GM21737 (cell line): ENCODE measurements at regions not wholly inside any gene's neighbourhood (a gene's known extent, or its start where the extent isn't known, plus 50 kb on each side); places are given as distances from the start of the nearest gene placed in this dataset.
"Not testable (repeated sequence)": the region's sequence is repeated elsewhere in the genome, so short reads cannot be mapped to it uniquely, and the experiment has no call there.

Experiments used
- ATAC-seq: cut with Tn5 transposase; IDR thresholded peaks from one replicate; pipeline ENCODE4 v1.9.1; 2021; ENCODE audit warnings: mild to moderate bottlenecking, moderate library complexity; ENCODE audit not compliant: unreplicated experiment

DNA sequence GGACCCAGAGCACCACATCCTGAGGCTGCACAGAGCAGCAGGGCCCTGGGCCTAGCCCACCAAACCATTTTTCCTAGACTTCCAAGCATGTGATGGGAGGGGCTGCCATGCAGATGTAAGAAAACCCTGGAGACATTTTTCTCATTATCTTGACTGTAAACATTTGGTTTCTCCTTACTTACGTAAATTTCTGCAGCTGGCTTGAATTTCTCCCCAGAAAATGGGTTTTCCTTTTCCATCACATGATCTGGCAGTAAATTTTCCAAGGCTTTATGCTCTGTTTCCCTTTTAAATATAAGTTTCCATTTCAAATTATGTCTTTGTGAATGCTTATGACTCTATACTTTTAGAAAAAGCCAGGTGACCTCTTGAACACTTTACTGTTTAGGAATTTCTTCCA, 945.9 kb upstream of the NDST4 start:
- no peak for ATAC-seq

DNA sequence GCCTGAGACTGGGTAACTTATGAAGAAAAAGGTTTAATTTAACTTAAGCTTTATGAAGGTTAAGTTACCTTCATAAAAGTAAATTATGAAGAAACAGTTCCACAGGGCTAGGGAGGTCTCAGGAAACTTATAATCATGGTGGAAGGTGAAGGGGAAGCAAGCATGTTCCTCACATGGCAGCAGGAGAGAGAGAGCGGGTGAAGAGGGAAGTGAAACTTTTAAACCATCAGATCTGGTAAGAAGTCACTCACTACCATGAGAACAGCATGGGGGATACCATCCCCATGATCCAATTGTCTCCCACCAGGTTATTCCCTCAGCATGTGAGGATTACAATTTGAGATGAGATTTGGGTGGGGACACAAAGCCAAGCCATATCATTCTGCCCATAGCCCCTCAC, 944.7 kb upstream of the NDST4 start:
- no peak for ATAC-seq

DNA sequence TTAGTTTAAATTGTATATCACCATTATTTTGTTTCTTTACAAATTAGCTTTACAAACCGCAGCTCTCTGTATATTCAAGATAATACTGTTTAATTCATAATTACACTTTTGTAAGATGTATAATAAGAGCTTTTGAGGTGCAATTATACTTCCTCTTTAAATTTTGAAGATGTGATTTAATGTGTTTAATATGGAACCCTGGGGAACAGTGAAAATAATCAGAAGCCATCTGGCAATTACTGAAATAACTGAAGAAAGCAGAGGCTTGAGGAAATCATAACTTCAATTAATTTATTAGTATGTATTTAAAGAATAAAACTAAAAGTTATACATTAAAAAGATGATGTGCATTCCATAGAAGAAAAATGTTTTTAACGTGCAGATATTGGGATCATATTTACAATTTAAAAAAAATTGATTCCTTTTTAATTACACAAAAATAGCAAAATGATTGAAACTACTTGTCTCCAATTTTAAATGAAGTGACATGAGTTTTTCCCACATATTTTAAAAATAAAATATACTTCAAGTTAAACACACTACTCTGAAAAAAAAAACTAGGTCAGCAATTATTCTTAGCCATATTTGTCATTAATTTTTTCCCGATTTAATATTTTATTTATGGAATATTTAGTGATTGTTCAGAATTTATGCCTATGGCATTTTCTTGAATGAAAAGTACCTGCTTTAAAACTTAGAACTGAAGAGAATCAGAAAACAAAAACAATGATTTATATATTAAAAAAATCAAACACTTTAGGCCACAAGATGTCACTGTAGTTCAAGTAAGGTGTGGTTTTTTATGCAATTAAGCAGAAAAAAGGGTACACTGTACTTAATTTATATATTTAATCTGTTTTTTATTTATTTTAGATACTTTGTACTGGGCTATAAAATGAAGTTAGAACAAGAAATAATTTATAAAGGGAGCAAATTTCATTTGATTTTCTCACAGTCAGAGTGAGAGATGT, 942.7 kb upstream of the NDST4 start:
- ATAC-seq = no peak

DNA sequence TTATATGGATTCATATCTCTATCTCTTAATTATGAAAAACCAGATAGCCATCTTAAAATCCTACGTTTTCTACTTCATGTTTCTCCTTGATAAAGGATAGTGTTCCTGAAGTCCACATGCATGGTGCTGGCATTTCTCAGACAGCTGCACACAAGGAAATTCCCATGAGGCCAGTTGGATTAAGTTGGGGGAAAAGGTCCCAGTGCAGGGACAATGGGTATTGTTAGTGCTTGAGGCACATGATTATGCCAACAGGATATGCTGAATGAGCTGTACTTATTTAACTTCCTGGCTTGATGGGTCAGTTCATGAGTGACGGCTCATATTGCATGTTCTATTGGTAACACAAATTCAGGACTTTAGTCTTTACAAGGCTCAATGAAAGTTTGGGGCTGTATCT, 913.9 kb upstream of the NDST4 start:
- no peak for ATAC-seq

DNA sequence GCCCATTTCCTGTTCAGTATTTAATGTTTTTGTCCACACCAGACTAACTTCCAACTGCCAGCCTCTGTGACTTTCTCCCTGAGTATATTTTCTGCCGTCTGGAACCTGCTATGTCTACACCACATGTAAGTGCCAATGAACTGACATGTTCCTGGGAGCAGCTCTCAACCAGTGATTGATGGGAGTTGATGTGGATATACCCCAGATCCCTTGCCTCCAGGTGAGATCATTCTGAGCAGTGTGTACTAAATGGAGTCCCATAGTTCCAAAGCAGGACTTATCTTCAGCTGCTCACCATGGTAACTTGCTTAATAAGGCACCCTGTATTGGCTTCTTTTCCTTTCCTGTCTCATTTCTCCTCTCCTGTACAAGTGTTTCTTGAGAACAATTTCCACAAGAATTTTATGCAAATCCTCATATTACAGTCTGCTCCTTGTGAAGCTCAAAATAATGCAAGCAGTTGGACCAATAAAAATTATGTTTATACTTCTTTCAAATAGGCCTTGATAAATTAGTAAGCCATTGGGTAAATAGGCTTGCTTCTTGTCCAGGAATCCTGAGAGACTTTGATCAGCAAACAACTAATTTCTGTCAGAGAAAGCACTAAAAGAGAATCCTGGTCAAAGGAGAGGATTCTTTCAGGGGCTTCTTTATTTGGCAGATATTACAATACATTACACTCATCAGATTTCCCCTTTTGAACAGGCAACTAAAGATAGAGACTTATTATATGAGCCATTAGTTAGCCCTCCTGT, 911.7 kb upstream of the NDST4 start:
- no peak for ATAC-seq

DNA sequence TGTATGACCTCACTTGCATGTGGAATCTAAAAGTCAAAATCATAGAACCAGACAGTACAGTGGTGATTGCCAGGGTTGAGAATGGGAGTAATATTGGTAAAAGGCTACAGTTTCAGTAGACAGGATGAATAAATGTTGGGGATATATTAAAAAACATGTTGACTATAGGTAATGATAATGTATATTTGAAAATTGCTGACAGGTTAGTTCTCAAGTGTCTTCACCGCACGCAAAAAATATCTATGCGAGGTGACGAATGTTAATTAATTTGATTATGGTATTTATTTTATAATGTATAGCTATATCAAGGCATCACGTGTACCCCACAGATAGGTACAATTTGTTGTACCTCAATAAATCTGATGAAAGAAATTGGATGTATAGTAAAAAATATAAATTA, 909.6 kb upstream of the NDST4 start:
- ATAC-seq = no peak

DNA sequence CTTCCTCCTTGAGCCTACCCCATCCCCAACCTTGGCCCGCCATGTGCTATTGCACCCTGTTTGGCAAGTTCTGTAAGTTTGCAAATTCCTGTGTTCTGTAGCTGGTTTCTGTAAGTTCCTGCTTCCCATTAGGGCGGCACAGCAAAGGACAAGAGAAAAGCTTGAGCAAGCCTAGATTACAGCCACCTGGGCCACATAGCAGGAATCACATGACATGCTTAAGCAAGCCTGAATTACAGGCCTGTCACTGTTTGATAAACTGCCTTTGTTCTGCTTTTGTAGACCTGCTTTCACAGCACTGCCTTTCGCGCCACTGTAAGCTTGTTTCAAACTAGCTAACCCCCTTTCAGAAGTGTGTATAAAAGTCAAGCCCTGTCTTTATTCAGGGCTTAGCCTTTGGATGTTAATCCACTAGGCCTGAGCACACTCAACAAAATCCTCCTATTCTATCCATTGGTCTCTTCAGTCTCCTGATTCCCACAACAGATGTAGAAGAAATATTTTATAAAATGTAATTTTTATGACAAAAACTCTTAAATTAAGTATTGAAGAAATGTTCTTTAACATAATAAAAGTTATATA, 906.8 kb upstream of the NDST4 start:
- no peak for ATAC-seq

DNA sequence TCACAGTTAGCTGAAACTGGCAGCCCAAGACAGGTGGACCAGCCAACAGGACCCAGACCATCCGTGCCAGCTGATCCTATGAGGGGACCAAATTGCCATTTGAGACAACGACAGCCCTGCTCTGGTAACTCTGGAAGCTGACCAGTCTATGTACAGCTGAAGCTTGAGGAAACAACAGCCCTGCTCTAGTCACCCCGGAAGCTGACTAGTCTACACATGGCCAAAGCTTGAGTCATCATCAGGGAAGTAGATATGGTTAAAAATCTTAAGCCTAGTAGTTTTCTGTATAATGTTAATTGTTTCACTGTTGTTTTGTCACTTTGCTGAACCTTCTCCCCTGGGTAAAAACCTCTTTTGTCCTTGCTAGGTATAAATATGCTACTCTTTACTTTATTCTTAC, 905.4 kb upstream of the NDST4 start:
- ATAC-seq = no peak

DNA sequence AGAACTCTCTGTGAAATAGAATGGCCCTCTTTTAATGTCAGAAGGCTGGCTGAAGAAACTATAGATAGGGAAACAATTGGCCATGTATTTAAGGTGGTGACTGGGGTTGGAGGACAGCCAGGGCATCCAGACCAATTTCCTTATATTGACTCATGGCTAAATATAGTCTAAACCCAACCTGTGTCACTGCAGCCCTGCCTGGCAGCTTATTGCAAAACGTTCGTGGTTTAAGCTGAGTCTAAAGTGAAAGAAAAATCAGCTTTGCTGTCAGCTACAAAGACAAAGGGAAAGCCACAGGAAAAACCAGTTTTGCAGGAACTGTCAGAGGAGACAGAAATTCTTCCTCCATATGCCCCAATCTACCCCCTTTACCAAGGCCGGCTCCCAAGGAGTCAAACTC, 902.8 kb upstream of the NDST4 start:
- no peak for ATAC-seq

DNA sequence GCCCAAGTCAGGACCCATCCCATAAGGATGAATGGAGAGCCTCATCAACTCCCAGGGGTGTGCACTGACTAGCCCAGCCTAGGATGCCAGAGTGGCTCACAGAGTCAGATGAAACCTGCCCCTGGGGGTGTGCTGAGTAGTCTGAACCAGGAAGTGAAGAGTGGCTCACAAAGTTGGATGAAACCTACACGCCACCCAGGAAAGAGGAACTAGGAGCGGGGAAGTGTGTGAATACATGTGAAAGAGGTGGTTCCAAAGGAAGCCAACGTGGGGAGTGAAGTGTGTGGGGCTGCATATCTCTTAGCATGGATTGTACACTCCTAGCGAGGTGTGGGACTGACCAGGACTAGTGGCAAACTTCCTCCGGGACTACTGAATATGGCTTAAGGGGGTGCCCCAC, 902.1 kb upstream of the NDST4 start:
- ATAC-seq = no peak

DNA sequence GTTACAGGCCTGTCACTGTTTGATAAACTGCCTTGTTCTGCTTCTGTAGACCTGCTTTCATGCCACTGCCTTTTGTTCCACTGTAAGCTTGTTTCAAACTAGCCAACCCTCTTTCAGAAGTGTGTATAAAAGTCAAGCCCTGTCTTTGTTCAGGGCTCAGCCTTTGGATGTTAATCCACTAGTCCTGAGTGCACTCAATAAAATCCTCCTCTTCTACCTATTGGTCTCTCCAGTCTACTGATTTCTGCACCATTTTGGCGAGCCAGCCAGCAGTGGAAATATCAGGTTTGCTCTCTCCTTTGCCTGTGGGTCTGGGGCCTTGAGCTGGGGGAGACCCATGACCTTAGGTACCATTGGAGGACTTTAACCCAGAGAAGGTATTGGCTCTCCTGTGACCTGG, 901.6 kb upstream of the NDST4 start:
- no peak for ATAC-seq

DNA sequence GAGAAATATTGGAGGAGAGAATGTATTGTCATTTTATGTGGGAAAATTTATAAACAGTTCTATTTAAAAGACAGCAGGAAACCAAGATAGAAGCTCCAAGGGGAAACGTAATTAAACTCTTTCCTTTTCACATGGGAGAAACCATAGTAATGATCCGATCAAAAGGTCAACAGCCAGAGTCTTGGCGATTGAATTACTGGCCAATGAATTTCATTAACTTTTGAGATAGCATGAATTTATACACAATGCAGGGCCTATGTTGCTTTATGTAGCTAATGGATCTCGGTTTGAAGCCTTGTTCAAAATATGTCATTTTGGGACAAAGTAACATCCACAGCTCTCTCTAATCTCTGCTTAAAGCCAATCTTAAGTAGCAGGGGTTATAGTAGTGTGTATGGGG, 897.5 kb upstream of the NDST4 start:
- ATAC-seq = no peak

DNA sequence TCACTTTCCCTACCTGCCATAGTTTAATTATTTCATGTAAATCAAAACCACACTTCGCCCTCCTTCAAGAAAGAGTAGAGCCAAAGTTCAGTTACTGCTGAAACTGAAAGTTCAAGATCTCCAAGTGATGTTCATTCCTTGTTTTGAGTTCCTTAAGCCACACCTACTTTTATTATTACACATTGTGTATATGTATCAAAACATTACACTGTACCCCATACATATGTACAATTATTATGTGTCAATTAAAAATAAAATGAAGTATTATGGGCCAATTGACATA, 892.3 kb upstream of the NDST4 start:
- ATAC-seq = no peak

DNA sequence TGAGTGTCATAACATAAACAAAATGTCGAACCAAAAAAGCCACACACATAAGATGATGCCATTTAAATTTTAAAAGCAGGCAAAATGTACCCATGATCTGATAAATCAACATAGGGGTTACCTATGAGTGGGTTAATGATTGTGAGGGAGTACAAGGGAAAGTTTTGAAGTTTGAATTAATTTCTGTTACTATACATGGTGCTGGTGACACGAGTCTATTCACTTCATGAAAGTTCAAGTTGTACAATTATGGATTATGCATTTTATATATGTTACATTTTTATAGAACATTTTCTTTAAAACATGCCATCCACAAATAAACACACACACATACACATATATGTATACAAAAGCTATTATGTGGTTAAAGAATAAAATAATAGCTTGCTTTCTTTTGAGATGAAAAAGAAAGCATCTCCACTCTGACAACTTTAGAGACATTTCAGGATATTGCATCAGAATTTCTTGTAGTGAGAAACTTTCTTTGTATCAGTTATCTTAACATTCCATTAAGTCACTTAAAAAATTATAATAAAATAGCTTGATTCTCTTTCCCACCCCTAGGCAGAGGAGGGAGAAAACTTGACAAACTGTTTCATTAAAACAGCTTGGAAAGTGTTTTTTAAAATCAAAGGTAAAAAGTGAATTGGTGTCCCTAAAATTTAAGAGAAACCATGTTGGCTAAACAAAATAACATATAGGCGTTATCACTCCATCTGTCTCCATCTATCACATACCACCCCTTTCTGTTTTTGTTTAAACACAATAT, 891.8 kb upstream of the NDST4 start:
- ATAC-seq = no peak

DNA sequence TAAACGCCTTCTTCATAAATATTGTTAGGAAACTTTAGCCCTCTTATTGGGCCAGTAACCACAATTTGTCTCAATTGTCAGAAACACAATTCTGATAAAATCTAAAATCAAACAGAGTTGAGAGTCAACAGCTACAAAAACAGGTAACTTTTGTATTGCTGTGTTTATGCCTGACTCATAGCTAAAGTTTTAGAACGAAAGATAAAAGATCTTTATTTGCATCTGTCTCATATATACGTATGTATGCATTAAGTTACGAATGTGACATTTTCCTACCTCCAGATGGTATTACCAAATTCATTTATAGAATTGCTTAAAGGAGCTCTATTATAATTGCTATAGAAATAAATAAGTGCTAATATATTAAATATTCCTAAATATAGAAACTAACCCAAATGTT, 887.9 kb upstream of the NDST4 start:
- ATAC-seq = no peak

DNA sequence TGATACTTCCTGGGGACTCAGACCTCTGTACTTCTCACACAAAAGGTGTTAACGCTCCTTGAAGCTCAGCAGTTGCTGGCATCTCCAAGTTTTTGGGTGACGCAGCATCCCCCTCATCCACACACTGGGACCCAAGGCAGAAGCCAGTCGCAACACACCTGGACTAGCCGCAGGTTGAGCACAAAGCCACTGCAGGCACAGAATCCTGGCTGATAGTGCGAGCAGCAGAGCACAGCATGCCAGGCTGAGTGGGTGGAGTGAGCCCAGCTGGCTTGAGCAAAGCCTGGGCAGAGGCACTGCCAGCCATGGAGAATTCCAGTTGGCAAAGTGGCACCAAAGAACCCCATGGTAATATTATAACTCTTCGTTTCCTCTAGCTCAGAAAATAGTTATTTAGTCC, 873.2 kb upstream of the NDST4 start:
- no peak for ATAC-seq

DNA sequence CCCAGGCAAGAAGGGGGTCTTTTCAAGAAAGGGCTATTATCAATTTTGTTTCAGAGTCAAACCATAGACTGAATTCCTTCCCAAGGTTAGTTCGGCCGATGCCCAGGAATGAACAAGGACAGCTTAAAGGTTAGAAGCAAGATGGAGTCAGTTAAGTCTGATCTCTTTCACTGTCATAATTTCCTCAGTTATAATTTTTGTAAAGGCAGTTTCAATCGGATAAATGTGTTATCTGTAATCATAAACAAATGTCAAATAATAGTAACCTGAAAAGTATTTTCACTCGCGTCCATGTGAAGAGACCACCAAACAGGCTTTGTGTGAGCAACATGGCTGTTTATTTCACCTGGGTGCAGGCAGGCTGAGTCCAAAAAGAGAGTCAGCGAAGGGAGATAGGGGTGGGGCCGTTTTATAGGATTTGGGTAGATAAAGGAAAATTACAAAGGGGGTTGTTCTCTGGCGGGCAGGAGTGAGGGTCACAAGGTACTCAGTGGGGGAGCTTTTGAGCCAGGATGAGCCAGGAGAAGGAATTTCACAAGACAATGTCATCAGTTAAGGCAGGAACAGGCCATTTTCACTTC, 862.1 kb upstream of the NDST4 start:
- not testable (repeated sequence) for ATAC-seq

DNA sequence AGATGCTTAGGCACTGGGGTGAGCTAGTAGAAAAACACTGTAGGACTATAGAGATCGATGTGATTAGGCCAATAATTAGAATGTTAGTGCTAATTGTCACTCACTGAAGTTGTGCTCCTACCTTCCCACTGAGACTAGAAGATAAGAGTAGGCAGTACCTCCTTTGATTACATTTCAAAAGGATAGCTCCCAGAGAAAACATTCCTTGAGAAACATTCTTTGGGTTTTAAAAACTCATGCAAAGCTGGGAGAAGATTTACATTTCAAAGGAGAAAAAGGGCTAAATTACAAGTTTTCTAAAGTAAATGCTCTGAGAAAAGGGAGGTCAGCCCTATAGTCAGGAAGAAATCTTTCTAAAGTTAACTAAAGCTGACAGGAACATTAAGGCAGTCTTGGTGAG, 860.3 kb upstream of the NDST4 start:
- ATAC-seq = no peak

DNA sequence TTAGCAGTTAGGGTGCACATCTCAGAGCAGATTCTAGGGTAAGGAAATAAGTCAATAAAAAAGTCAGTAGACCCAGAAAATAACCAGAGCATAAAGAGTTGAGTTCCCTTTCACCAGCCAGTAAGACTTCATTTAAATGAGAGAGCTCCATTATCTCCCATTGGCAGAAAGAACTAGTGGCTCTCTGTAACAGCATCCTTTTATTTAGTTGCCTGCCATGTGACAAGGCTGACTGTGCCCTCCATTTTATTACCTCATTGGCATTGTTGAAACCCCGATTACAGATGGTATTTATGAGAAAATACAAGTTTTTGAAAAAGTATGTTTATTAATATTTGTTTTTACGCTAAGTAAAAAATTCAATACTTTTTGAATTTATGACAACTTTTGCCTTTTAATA, 859.5 kb upstream of the NDST4 start:
- no peak for ATAC-seq

DNA sequence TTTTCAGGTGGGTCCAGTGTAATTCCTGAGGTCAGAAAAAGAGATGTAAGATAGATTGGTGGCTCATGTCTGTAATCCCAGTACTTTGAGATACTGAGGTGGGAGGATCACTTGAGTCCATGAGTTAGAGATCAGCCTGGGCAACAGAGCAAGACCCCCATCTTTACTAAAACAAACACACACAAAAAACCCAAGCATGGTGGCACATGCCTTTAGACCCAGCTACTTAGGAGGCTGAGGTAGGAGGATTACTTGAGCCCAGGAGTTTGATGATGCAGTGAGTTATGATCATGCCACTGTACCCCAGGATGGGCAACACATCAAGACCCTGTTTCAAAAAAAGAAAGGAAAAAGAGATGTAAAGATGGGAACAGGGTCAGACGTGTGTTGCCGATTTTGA, 857.4 kb upstream of the NDST4 start:
- no peak for ATAC-seq

DNA sequence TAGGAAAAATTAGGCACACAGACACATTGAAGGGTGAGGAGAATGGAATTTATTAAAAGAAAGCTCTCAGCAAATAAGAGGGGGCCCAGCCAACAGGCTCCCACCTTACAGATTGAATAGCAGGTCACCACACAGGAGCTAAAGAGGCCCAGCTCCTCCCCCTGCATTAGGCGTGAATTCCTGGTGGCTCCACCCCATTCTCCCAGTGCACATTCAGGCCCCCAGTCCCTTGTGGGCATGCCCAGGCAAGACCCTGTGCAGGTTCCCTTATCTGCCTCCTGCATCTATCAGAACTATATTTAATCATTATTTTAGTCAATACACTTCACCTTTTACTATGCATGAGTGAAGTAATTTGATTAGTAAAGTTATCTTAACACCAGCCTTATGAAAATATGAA, 856.3 kb upstream of the NDST4 start:
- no peak for ATAC-seq
